ENCODE measurements at regions not wholly inside any gene's neighbourhood (a gene's known extent, or its start where the extent isn't known, plus 50 kb on each side); places are given as distances from the start of the nearest gene placed in this dataset.
"Not testable (repeated sequence)": the region's sequence is repeated elsewhere in the genome, so short reads cannot be mapped to it uniquely, and the experiment has no call there.

- not testable (repeated sequence) for H3K36me3 Mint-ChIP-seq; DNase-seq; H3K4me3 ChIP-seq (ENCODE audit: low read depth, low read length); H3K4me1 Mint-ChIP-seq; H3K4me1 ChIP-seq (ENCODE audit: control insufficient read depth, insufficient read depth, low read length, poor library complexity, severe bottlenecking); H3K36me3 ChIP-seq (ENCODE audit: control insufficient read depth, insufficient read depth, low read length); H3K27ac ChIP-seq (ENCODE audit: insufficient read depth, low read length, poor library complexity, severe bottlenecking); H3K4me3 Mint-ChIP-seq; H3K27ac Mint-ChIP-seq; H3K9me3 ChIP-seq (ENCODE audit: control insufficient read depth in 2 of 2, low read length in 2 of 2); H3K27me3 ChIP-seq (ENCODE audit: control insufficient read depth, insufficient read depth, low read length); ATAC-seq (ENCODE audit: low read depth in 2 of 2); H3K9me3 Mint-ChIP-seq; H3K27me3 Mint-ChIP-seq
Observed at GRCh38 chr1:60840476-60840875, 241.9 kb upstream of the NFIA start.

- Mint-ChIP-seq H3K9me3 (peaks cover 0 to 4% (median 0%) of the 10 kb centered on the region in 7 donors), H3K4me3 (no peak overlapping the region), H3K27ac (no peak overlapping the region), H3K36me3 (no peaks in the 10 kb centered on the region), H3K4me1 (no peaks in the 10 kb centered on the region), H3K27me3 (peaks cover 6% of the 10 kb centered on the region)
- Histone ChIP-seq H3K36me3 (ENCODE audit: control insufficient read depth, insufficient read depth, low read length) (no peaks in the 10 kb centered on the region), H3K4me1 (ENCODE audit: control insufficient read depth, insufficient read depth, low read length, poor library complexity, severe bottlenecking) (no peaks in the 10 kb centered on the region), H3K27ac (ENCODE audit: insufficient read depth, low read length, poor library complexity, severe bottlenecking) (no peak overlapping the region), H3K9me3 (ENCODE audit: control insufficient read depth in 2 of 2, low read length in 2 of 2) (no peaks in the 10 kb centered on the region), H3K27me3 (ENCODE audit: control insufficient read depth, insufficient read depth, low read length) (no peaks in the 10 kb centered on the region), H3K4me3 (ENCODE audit: low read depth, low read length) (no peak overlapping the region)
- no peak for DNase-seq
- ATAC-seq (ENCODE audit: low read depth in 2 of 2): no peak
Observed at GRCh38 chr1:60835649-60836048, 246.7 kb upstream of the NFIA start.

- no peak for ATAC-seq (ENCODE audit: low read depth in 2 of 2)
- Histone ChIP-seq H3K9me3 (ENCODE audit: control insufficient read depth in 2 of 2, low read length in 2 of 2) (no peaks in the 10 kb centered on the region), H3K4me3 (ENCODE audit: low read depth, low read length) (no peak overlapping the region), H3K4me1 (ENCODE audit: control insufficient read depth, insufficient read depth, low read length, poor library complexity, severe bottlenecking) (no peaks in the 10 kb centered on the region), H3K27me3 (ENCODE audit: control insufficient read depth, insufficient read depth, low read length) (peaks cover 1% of the 10 kb centered on the region), H3K36me3 (ENCODE audit: control insufficient read depth, insufficient read depth, low read length) (no peaks in the 10 kb centered on the region), H3K27ac (ENCODE audit: insufficient read depth, low read length, poor library complexity, severe bottlenecking) (no peak overlapping the region)
- H3K36me3 Mint-ChIP-seq: no peaks in the 10 kb centered on the region
- peaks cover 0 to 4% (median 0%) of the 10 kb centered on the region in 7 donors for H3K9me3 Mint-ChIP-seq
- H3K27ac Mint-ChIP-seq: no peak overlapping the region
- DNase-seq: no peak
- H3K27me3 Mint-ChIP-seq: peaks cover 10% of the 10 kb centered on the region
- no peaks in the 10 kb centered on the region for H3K4me1 Mint-ChIP-seq
- H3K4me3 Mint-ChIP-seq: no peak overlapping the region
Observed at GRCh38 chr1:60833173-60833572, 249.2 kb upstream of the NFIA start.

- H3K27me3 Mint-ChIP-seq: peaks cover 10% of the 10 kb centered on the region
- Histone ChIP-seq H3K4me3 (ENCODE audit: low read depth, low read length) (no peak overlapping the region), H3K4me1 (ENCODE audit: control insufficient read depth, insufficient read depth, low read length, poor library complexity, severe bottlenecking) (no peaks in the 10 kb centered on the region), H3K36me3 (ENCODE audit: control insufficient read depth, insufficient read depth, low read length) (no peaks in the 10 kb centered on the region), H3K27me3 (ENCODE audit: control insufficient read depth, insufficient read depth, low read length) (peaks cover 1% of the 10 kb centered on the region), H3K9me3 (ENCODE audit: control insufficient read depth in 2 of 2, low read length in 2 of 2) (no peaks in the 10 kb centered on the region), H3K27ac (ENCODE audit: insufficient read depth, low read length, poor library complexity, severe bottlenecking) (no peak overlapping the region)
- no peak overlapping the region for H3K4me3 Mint-ChIP-seq
- H3K4me1 Mint-ChIP-seq: no peaks in the 10 kb centered on the region
- no peak overlapping the region for H3K27ac Mint-ChIP-seq
- H3K9me3 Mint-ChIP-seq: peaks cover 0 to 2% (median 0%) of the 10 kb centered on the region in 7 donors
- no peak for ATAC-seq (ENCODE audit: low read depth in 2 of 2)
- no peaks in the 10 kb centered on the region for H3K36me3 Mint-ChIP-seq
- no peak for DNase-seq
Observed at GRCh38 chr1:60832367-60832766, 250.0 kb upstream of the NFIA start.

- Histone ChIP-seq H3K27me3 (ENCODE audit: control insufficient read depth, insufficient read depth, low read length) (peaks cover 1% of the 10 kb centered on the region), H3K36me3 (ENCODE audit: control insufficient read depth, insufficient read depth, low read length) (no peaks in the 10 kb centered on the region), H3K27ac (ENCODE audit: insufficient read depth, low read length, poor library complexity, severe bottlenecking) (no peak overlapping the region), H3K9me3 (ENCODE audit: control insufficient read depth in 2 of 2, low read length in 2 of 2) (no peaks in the 10 kb centered on the region), H3K4me3 (ENCODE audit: low read depth, low read length) (no peak overlapping the region), H3K4me1 (ENCODE audit: control insufficient read depth, insufficient read depth, low read length, poor library complexity, severe bottlenecking) (no peaks in the 10 kb centered on the region)
- peaks cover 0 to 4% (median 2%) of the 10 kb centered on the region in 7 donors for H3K9me3 Mint-ChIP-seq
- DNase-seq (no peak), ATAC-seq (ENCODE audit: low read depth in 2 of 2) (no peak)
- H3K27ac Mint-ChIP-seq: no peak overlapping the region
- H3K4me1 Mint-ChIP-seq: no peaks in the 10 kb centered on the region
- peaks cover 10% of the 10 kb centered on the region for H3K27me3 Mint-ChIP-seq
- H3K4me3 Mint-ChIP-seq: no peak overlapping the region
- no peaks in the 10 kb centered on the region for H3K36me3 Mint-ChIP-seq
Observed at GRCh38 chr1:60831780-60832179, 250.6 kb upstream of the NFIA start.

GRCh38 chr1:60828944-60829343 is 253.4 kb upstream of the NFIA start:
- no peaks in the 10 kb centered on the region for H3K36me3 Mint-ChIP-seq
- H3K27ac Mint-ChIP-seq: no peak overlapping the region
- DNase-seq (no peak), ATAC-seq (ENCODE audit: low read depth in 2 of 2) (no peak)
- H3K9me3 Mint-ChIP-seq: peaks cover 0 to 9% (median 3%) of the 10 kb centered on the region in 7 donors
- Histone ChIP-seq H3K9me3 (ENCODE audit: control insufficient read depth in 2 of 2, low read length in 2 of 2) (no peaks in the 10 kb centered on the region), H3K4me1 (ENCODE audit: control insufficient read depth, insufficient read depth, low read length, poor library complexity, severe bottlenecking) (no peaks in the 10 kb centered on the region), H3K36me3 (ENCODE audit: control insufficient read depth, insufficient read depth, low read length) (no peaks in the 10 kb centered on the region), H3K4me3 (ENCODE audit: low read depth, low read length) (no peak overlapping the region), H3K27me3 (ENCODE audit: control insufficient read depth, insufficient read depth, low read length) (peaks cover 1% of the 10 kb centered on the region), H3K27ac (ENCODE audit: insufficient read depth, low read length, poor library complexity, severe bottlenecking) (no peak overlapping the region)
- peaks cover 10% of the 10 kb centered on the region for H3K27me3 Mint-ChIP-seq
- no peaks in the 10 kb centered on the region for H3K4me1 Mint-ChIP-seq
- no peak overlapping the region for H3K4me3 Mint-ChIP-seq

GRCh38 chr1:60826320-60827094 is 255.9 kb upstream of the NFIA start:
- peaks cover 10% of the 10 kb centered on the region for H3K27me3 Mint-ChIP-seq
- Histone ChIP-seq H3K9me3 (ENCODE audit: control insufficient read depth in 2 of 2, low read length in 2 of 2) (no peaks in the 10 kb centered on the region), H3K4me1 (ENCODE audit: control insufficient read depth, insufficient read depth, low read length, poor library complexity, severe bottlenecking) (no peaks in the 10 kb centered on the region), H3K27ac (ENCODE audit: insufficient read depth, low read length, poor library complexity, severe bottlenecking) (no peak overlapping the region), H3K4me3 (ENCODE audit: low read depth, low read length) (no peak overlapping the region), H3K27me3 (ENCODE audit: control insufficient read depth, insufficient read depth, low read length) (peaks cover 1% of the 10 kb centered on the region), H3K36me3 (ENCODE audit: control insufficient read depth, insufficient read depth, low read length) (no peaks in the 10 kb centered on the region)
- peaks cover 0 to 9% (median 3%) of the 10 kb centered on the region in 7 donors for H3K9me3 Mint-ChIP-seq
- DNase-seq (no peak), ATAC-seq (ENCODE audit: low read depth in 2 of 2) (no peak)
- H3K4me1 Mint-ChIP-seq: no peaks in the 10 kb centered on the region
- no peaks in the 10 kb centered on the region for H3K36me3 Mint-ChIP-seq
- no peak overlapping the region for H3K27ac Mint-ChIP-seq
- H3K4me3 Mint-ChIP-seq: no peak overlapping the region

- peaks cover 4% of the 10 kb centered on the region for H3K27me3 Mint-ChIP-seq
- H3K9me3 ChIP-seq (ENCODE audit: control insufficient read depth in 2 of 2, low read length in 2 of 2): no peaks in the 10 kb centered on the region
- H3K4me3 Mint-ChIP-seq: no peak overlapping the region
- H3K36me3 Mint-ChIP-seq: no peaks in the 10 kb centered on the region
- no peaks in the 10 kb centered on the region for H3K4me1 ChIP-seq (ENCODE audit: control insufficient read depth, insufficient read depth, low read length, poor library complexity, severe bottlenecking)
- no peak overlapping the region for H3K27ac ChIP-seq (ENCODE audit: insufficient read depth, low read length, poor library complexity, severe bottlenecking)
- H3K36me3 ChIP-seq (ENCODE audit: control insufficient read depth, insufficient read depth, low read length): no peaks in the 10 kb centered on the region
- peak in 1 of 3 donors; percentile 1 for DNase-seq
- ATAC-seq (ENCODE audit: low read depth in 2 of 2): no peak
- H3K27ac Mint-ChIP-seq: no peak overlapping the region
- no peaks in the 10 kb centered on the region for H3K4me1 Mint-ChIP-seq
- H3K9me3 Mint-ChIP-seq: peaks cover 0 to 9% (median 3%) of the 10 kb centered on the region in 7 donors
- H3K27me3 ChIP-seq (ENCODE audit: control insufficient read depth, insufficient read depth, low read length): peaks cover 1% of the 10 kb centered on the region
- H3K4me3 ChIP-seq (ENCODE audit: low read depth, low read length): no peak overlapping the region
Observed at GRCh38 chr1:60825593-60825992, 256.8 kb upstream of the NFIA start.
